ENCODE measurements at regions not wholly inside any gene's neighbourhood (a gene's known extent, or its start where the extent isn't known, plus 50 kb on each side); places are given as distances from the start of the nearest gene placed in this dataset.

- Histone ChIP-seq H3K4me1 (ENCODE audit: insufficient read depth, insufficient read length) (peaks cover 10% of the 10 kb centered on the region), H3K36me3 (ENCODE audit: insufficient read depth, insufficient read length, low read length) (no peaks in the 10 kb centered on the region), H3K9me3 (ENCODE audit: insufficient read depth, low read length) (no peaks in the 10 kb centered on the region), H3K27me3 (ENCODE audit: insufficient read depth, insufficient read length) (no peaks in the 10 kb centered on the region), H3K9ac (ENCODE audit: insufficient read length, low read depth) (no peak overlapping the region), H3K4me3 (ENCODE audit: insufficient read length, low read depth) (no peak overlapping the region)
- no peak for DNase-seq (ENCODE audit: low read depth, low spot score)
- no peak for TF ChIP-seq YY1 (IDR thresholded peaks at IDR 0.05; ENCODE audit: insufficient read depth, insufficient read length)
- no peak for TF ChIP-seq ZNF274 (IDR thresholded peaks at IDR 0.05; ENCODE audit: low read depth, low read length)
- no peak for TF ChIP-seq SUZ12 (IDR thresholded peaks at IDR 0.05; ENCODE audit: extremely low read depth, insufficient read depth, insufficient read length)
These were observed 246.2 kb downstream of the LRFN2 start for GRCh38 chr6:40340957-40341356.

GRCh38 chr6:40340196-40340595 lies 247.0 kb downstream of the LRFN2 start:
- DNase-seq (ENCODE audit: low read depth, low spot score), result no peak
- H3K4me3 ChIP-seq (ENCODE audit: insufficient read length, low read depth), result no peak overlapping the region
- no peak for TF ChIP-seq ZNF274 (IDR thresholded peaks at IDR 0.05; ENCODE audit: low read depth, low read length)
- TF ChIP-seq SUZ12 (IDR thresholded peaks at IDR 0.05; ENCODE audit: extremely low read depth, insufficient read depth, insufficient read length), result no peak
- no peaks in the 10 kb centered on the region for H3K27me3 ChIP-seq (ENCODE audit: insufficient read depth, insufficient read length)
- H3K36me3 ChIP-seq (ENCODE audit: insufficient read depth, insufficient read length, low read length), result no peaks in the 10 kb centered on the region
- peaks cover 8% of the 10 kb centered on the region for H3K4me1 ChIP-seq (ENCODE audit: insufficient read depth, insufficient read length)
- H3K9me3 ChIP-seq (ENCODE audit: insufficient read depth, low read length), result no peaks in the 10 kb centered on the region
- no peak overlapping the region for H3K9ac ChIP-seq (ENCODE audit: insufficient read length, low read depth)

GRCh38 chr6:40338306-40338705 lies 248.9 kb downstream of the LRFN2 start:
- no peak overlapping the region for H3K4me3 ChIP-seq (ENCODE audit: insufficient read length, low read depth)
- no peaks in the 10 kb centered on the region for H3K27me3 ChIP-seq (ENCODE audit: insufficient read depth, insufficient read length)
- no peak for DNase-seq (ENCODE audit: low read depth, low spot score)
- TF ChIP-seq ZNF274 (IDR thresholded peaks at IDR 0.05; ENCODE audit: low read depth, low read length), result no peak
- TF ChIP-seq YY1 (IDR thresholded peaks at IDR 0.05; ENCODE audit: insufficient read depth, insufficient read length), result no peak
- TF ChIP-seq SUZ12 (IDR thresholded peaks at IDR 0.05; ENCODE audit: extremely low read depth, insufficient read depth, insufficient read length), result no peak
- H3K4me1 ChIP-seq (ENCODE audit: insufficient read depth, insufficient read length), result peaks cover 3% of the 10 kb centered on the region
- no peaks in the 10 kb centered on the region for H3K9me3 ChIP-seq (ENCODE audit: insufficient read depth, low read length)
- H3K36me3 ChIP-seq (ENCODE audit: insufficient read depth, insufficient read length, low read length), result no peaks in the 10 kb centered on the region
- H3K9ac ChIP-seq (ENCODE audit: insufficient read length, low read depth), result no peak overlapping the region

- Histone ChIP-seq H3K36me3 (ENCODE audit: insufficient read depth, insufficient read length, low read length) (no peaks in the 10 kb centered on the region), H3K9me3 (ENCODE audit: insufficient read depth, low read length) (no peaks in the 10 kb centered on the region), H3K9ac (ENCODE audit: insufficient read length, low read depth) (no peak overlapping the region), H3K4me1 (ENCODE audit: insufficient read depth, insufficient read length) (no peaks in the 10 kb centered on the region), H3K4me3 (ENCODE audit: insufficient read length, low read depth) (no peak overlapping the region), H3K27me3 (ENCODE audit: insufficient read depth, insufficient read length) (no peaks in the 10 kb centered on the region)
- no peak for DNase-seq (ENCODE audit: low read depth, low spot score)
- TF ChIP-seq ZNF274 (IDR thresholded peaks at IDR 0.05; ENCODE audit: low read depth, low read length) (no peak), YY1 (IDR thresholded peaks at IDR 0.05; ENCODE audit: insufficient read depth, insufficient read length) (no peak), SUZ12 (IDR thresholded peaks at IDR 0.05; ENCODE audit: extremely low read depth, insufficient read depth, insufficient read length) (no peak)
These were observed 250.0 kb downstream of the LRFN2 start for GRCh38 chr6:40336940-40337760.

GRCh38 chr6:40336296-40336695 lies 250.9 kb downstream of the LRFN2 start:
- no peak for DNase-seq (ENCODE audit: low read depth, low spot score)
- Histone ChIP-seq H3K4me3 (ENCODE audit: insufficient read length, low read depth) (no peak overlapping the region), H3K9me3 (ENCODE audit: insufficient read depth, low read length) (no peaks in the 10 kb centered on the region), H3K4me1 (ENCODE audit: insufficient read depth, insufficient read length) (no peaks in the 10 kb centered on the region), H3K36me3 (ENCODE audit: insufficient read depth, insufficient read length, low read length) (no peaks in the 10 kb centered on the region), H3K9ac (ENCODE audit: insufficient read length, low read depth) (no peak overlapping the region), H3K27me3 (ENCODE audit: insufficient read depth, insufficient read length) (no peaks in the 10 kb centered on the region)
- TF ChIP-seq YY1 (IDR thresholded peaks at IDR 0.05; ENCODE audit: insufficient read depth, insufficient read length), result no peak
- TF ChIP-seq SUZ12 (IDR thresholded peaks at IDR 0.05; ENCODE audit: extremely low read depth, insufficient read depth, insufficient read length), result no peak
- TF ChIP-seq ZNF274 (IDR thresholded peaks at IDR 0.05; ENCODE audit: low read depth, low read length), result no peak

- no peak overlapping the region for H3K4me3 ChIP-seq (ENCODE audit: insufficient read length, low read depth)
- no peaks in the 10 kb centered on the region for H3K9me3 ChIP-seq (ENCODE audit: insufficient read depth, low read length)
- H3K36me3 ChIP-seq (ENCODE audit: insufficient read depth, insufficient read length, low read length), result no peaks in the 10 kb centered on the region
- peaks cover 3% of the 10 kb centered on the region for H3K4me1 ChIP-seq (ENCODE audit: insufficient read depth, insufficient read length)
- no peak for TF ChIP-seq ZNF274 (IDR thresholded peaks at IDR 0.05; ENCODE audit: low read depth, low read length)
- H3K27me3 ChIP-seq (ENCODE audit: insufficient read depth, insufficient read length), result no peaks in the 10 kb centered on the region
- no peak overlapping the region for H3K9ac ChIP-seq (ENCODE audit: insufficient read length, low read depth)
- DNase-seq (ENCODE audit: low read depth, low spot score), result no peak
These were observed 252.5 kb downstream of the LRFN2 start for GRCh38 chr6:40334496-40335270.

GRCh38 chr6:40331545-40331944 lies 255.6 kb downstream of the LRFN2 start:
- Histone ChIP-seq H3K9me3 (ENCODE audit: insufficient read depth, low read length) (no peaks in the 10 kb centered on the region), H3K27me3 (ENCODE audit: insufficient read depth, insufficient read length) (no peaks in the 10 kb centered on the region), H3K36me3 (ENCODE audit: insufficient read depth, insufficient read length, low read length) (no peaks in the 10 kb centered on the region), H3K4me1 (ENCODE audit: insufficient read depth, insufficient read length) (peaks cover 7% of the 10 kb centered on the region), H3K9ac (ENCODE audit: insufficient read length, low read depth) (no peak overlapping the region), H3K4me3 (ENCODE audit: insufficient read length, low read depth) (no peak overlapping the region)
- TF ChIP-seq YY1 (IDR thresholded peaks at IDR 0.05; ENCODE audit: insufficient read depth, insufficient read length) (no peak), ZNF274 (IDR thresholded peaks at IDR 0.05; ENCODE audit: low read depth, low read length) (no peak), SUZ12 (IDR thresholded peaks at IDR 0.05; ENCODE audit: extremely low read depth, insufficient read depth, insufficient read length) (no peak)
- DNase-seq (ENCODE audit: low read depth, low spot score), result no peak

All from NT2/D1 (cell line).